Activated CD4-positive, alpha-beta memory T cell treated with anti-CD3 and anti-CD28 coated beads for 36 hours (primary cell): ENCODE measurements at regions not wholly inside any gene's neighbourhood (a gene's known extent, or its start where the extent isn't known, plus 50 kb on each side); places are given as distances from the start of the nearest gene placed in this dataset.

Experiments used
- CTCF ChIA-PET: fragments of 350-600 bp; sonication (Branson Sonifier 250); formaldehyde crosslinking; loops from one replicate; lab custom pipeline; 2021; ENCODE audit warnings: antibody characterized with exemption, inconsistent platforms; lab: Charles Lee
- POLR2A ChIA-PET: fragments of 350-600 bp; sonication (Branson Sonifier 250); formaldehyde crosslinking; loops from one replicate; lab custom pipeline; 2021; ENCODE audit warnings: antibody characterized with exemption; lab: Charles Lee
- DNase-seq: peaks from one replicate; pipeline ENCODE4 v3.0.0-alpha.2; 2020
- H3K27ac Mint-ChIP-seq: one replicate; pipeline ENCODE4 v1.8.0; 2021; ENCODE audit warnings: mixed read lengths
- H3K27me3 Mint-ChIP-seq: one replicate; pipeline ENCODE4 v1.8.0; 2021; ENCODE audit warnings: mixed read lengths
- H3K36me3 Mint-ChIP-seq: one replicate; pipeline ENCODE4 v1.8.0; 2021; ENCODE audit warnings: mixed read lengths
- H3K4me1 Mint-ChIP-seq: one replicate; pipeline ENCODE4 v1.8.0; 2021; ENCODE audit warnings: low read depth, mixed read lengths
- H3K4me3 Mint-ChIP-seq: one replicate; pipeline ENCODE4 v1.8.0; 2021; ENCODE audit warnings: mild to moderate bottlenecking, mixed read lengths
- H3K9me3 Mint-ChIP-seq: one replicate; pipeline ENCODE4 v1.8.0; 2021; ENCODE audit warnings: mixed read lengths
- intact Hi-C: fragments of 100-400 bp; cut with micrococcal nuclease; formaldehyde crosslinking; loops from one replicate; pipeline ENCODE4 v1.15.1; 2023

DNA sequence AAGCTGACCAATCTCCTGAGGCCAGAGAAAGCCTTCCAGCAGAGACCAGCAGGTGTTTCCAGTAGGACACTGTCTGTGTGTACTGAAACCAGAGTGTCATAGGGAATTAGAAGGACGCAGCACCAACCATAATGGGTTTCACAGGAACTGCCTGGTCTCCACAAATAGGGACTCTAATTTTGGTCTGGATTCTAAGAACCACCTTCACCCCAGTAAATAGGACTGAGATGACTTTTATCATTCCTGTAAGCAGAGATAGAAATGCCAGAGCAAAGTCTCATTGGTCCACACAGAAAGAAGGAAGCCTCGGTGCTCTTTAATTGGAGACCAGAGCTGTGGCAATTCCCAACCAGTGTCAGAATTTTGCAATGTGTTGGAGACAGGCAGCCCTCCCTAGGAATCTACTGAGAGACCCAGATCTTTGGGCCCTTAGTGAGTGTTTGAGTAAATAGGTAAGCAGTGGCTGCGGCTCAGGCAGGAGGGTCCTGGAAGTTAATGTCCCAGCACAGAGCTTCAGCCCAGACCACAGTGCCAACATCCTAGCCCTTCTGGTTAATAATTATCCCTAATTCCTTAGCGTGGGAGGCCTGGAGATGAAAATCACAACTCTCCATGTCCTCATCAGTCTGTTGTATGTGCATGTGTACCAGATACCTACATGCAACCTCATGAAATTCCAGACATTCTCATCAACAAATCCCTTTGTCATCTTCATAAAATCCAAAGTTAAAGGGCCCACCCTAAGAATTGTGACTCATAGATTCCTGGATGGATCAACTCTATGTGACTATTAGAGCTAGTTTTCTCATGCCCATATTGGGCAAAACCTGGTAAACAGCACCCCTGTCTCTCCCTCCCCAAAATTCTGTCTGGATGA is 81.2 kb downstream of the UNC5CL start:
- intact Hi-C loops = no loop called here
- ChIA-PET POLR2A (no interaction called here), CTCF (no interaction called here)
- peaks cover 5% of the 10 kb centered on the region for H3K27me3 Mint-ChIP-seq
- no peak overlapping the region for H3K4me3 Mint-ChIP-seq
- no peaks in the 10 kb centered on the region for H3K36me3 Mint-ChIP-seq
- peaks cover 10% of the 10 kb centered on the region for H3K4me1 Mint-ChIP-seq
- no peaks in the 10 kb centered on the region for H3K9me3 Mint-ChIP-seq
- no peak for DNase-seq
- no peak overlapping the region for H3K27ac Mint-ChIP-seq

DNA sequence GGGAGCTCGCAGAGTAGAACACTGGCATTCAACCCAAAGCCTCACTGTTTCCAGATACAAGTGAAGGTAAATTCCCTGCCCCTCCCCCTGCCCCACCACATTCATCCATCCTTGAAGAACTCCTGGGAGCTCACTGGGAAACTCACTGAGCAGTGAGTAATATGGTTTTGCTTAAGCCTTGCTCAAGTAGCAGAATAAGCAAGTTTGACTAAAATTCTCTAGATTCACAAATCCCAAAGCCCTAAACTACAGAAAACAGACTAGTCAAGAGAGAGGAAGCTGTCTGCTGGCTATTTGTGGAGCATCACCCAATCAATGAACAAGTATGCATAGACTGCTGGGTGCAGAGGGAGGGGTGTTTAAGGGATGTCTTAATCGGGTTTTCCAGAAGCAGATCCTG is 82.1 kb downstream of the UNC5CL start:
- H3K9me3 Mint-ChIP-seq = no peaks in the 10 kb centered on the region
- POLR2A ChIA-PET = no interaction called here
- H3K27me3 Mint-ChIP-seq = peaks cover 5% of the 10 kb centered on the region
- CTCF ChIA-PET = no interaction called here
- DNase-seq = no peak
- no peak overlapping the region for H3K27ac Mint-ChIP-seq
- no peaks in the 10 kb centered on the region for H3K36me3 Mint-ChIP-seq
- peaks cover under 1% of the 10 kb centered on the region for H3K4me1 Mint-ChIP-seq
- intact Hi-C loops = no loop called here
- H3K4me3 Mint-ChIP-seq = no peak overlapping the region

DNA sequence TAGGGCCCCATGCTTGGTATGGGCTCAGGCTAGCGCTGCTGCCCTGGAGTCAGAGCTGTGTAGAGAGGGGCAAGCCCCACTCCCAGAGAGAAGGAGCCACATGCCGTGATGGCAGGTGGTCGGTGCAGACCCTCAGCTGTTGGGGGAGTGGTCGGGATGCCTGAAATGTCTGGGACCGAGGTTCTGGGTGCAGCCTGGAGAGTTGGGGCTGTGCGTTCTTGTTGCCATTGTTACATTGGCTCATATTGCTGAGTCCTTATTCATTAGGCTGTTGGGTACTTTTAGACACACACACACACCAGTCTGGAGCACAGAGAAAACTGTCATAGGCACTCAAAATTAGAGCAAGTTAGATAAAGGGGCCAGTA is 83.9 kb downstream of the UNC5CL start:
- ChIA-PET POLR2A (no interaction called here), CTCF (no interaction called here)
- Mint-ChIP-seq H3K27ac (no peak overlapping the region), H3K4me3 (no peak overlapping the region), H3K36me3 (no peaks in the 10 kb centered on the region), H3K27me3 (peaks cover 12% of the 10 kb centered on the region), H3K4me1 (no peaks in the 10 kb centered on the region), H3K9me3 (no peaks in the 10 kb centered on the region)
- intact Hi-C loops = no loop called here
- no peak for DNase-seq

DNA sequence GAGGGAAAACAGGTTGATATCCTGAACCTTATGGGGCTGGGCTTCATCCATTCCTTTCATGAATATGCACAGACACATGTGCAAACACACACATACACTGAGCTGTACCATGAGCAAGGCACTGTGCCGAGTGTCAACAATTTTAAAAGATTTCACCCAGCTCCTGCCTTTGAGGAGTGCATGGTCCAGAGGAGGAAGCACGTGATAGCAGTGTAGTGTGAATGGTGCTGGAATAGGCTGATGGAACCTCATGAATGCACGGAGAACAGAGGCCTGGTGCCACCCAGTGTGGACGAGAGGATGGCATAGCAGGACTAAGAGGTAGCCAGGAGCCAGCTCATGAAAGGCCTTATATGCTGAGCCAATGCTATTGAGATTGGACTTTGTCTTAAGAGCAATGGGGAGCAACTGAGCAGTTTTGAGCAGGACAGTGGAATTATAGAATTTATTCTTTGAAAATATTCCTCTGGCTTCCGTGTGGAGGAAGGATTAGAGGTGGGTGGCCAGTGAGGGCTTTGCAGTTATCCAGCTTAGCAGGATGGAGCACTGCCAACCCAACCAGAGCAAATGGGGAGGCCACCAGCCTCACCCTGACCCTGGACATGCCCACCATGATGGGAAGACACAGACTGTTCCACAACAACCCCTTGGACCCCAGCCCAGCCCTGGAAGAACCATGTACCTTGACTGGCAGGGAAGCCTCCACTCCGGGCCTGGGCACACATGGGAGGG is 84.4 kb downstream of the UNC5CL start:
- DNase-seq = no peak
- H3K4me1 Mint-ChIP-seq = no peaks in the 10 kb centered on the region
- H3K27ac Mint-ChIP-seq = no peak overlapping the region
- CTCF ChIA-PET = no interaction called here
- H3K9me3 Mint-ChIP-seq = no peaks in the 10 kb centered on the region
- POLR2A ChIA-PET = no interaction called here
- no peak overlapping the region for H3K4me3 Mint-ChIP-seq
- H3K27me3 Mint-ChIP-seq = peaks cover 12% of the 10 kb centered on the region
- intact Hi-C loops = no loop called here
- H3K36me3 Mint-ChIP-seq = no peaks in the 10 kb centered on the region

DNA sequence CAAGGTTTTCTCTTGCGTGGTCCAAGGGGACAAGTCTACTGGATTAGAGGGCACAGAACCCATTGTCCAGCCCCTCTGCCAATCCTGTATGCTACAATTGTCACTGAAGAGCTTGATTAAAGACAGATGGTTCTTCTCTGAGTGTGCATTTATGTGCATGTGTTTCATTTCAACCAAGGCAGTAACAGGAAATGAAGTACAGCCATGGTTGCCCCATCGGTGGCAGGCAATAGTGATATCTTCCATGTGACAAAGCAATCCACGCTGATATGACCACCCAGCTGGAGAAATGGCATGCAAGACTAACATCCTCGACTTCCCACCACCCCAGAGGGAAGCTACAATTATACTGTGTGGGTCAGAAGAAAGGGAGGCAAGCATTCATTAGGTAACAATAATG is 85.5 kb downstream of the UNC5CL start:
- Mint-ChIP-seq H3K27me3 (peaks cover 12% of the 10 kb centered on the region), H3K9me3 (no peaks in the 10 kb centered on the region), H3K27ac (no peak overlapping the region), H3K36me3 (no peaks in the 10 kb centered on the region), H3K4me3 (no peak overlapping the region), H3K4me1 (no peaks in the 10 kb centered on the region)
- ChIA-PET POLR2A (no interaction called here), CTCF (interaction anchor here (0.6 kb wide), 1 partner anchor 9 kb away, joined by 3 read pairs; no protein-coding TSS in a partner anchor)
- no peak for DNase-seq
- intact Hi-C loops = no loop called here

DNA sequence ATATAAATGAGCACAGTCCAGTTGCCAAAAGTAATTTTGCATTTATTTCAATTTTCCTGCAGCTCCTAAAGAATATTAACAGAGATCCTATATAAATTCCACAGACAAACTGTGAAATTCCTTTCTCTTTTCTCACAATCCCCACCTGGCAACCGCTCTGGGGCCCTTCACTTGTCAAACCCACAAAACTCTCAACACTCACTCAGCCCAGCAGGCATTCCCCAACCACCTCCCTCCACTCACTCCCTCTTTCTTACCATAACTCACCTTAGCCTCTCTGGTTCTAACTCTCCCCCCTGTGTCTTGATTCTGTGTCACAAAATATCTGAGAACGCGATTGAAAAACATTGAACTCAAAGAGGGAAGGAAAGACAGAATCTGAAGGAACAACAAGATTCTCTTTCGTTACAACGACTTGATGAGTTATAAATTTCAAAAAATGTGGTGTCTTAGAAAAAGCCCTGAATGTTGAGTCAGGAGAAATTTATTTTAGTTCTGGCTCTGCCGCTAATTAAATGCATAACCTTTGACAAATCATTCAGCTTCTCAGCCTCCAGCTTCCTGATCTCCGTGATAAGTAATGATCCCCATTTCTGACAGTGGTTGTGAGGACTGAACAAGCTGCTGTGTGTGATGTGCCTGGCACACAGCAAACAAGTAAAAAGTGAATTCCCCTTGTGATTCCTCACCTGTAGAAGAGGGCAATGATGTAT is 87.9 kb downstream of the UNC5CL start:
- Mint-ChIP-seq H3K9me3 (no peaks in the 10 kb centered on the region), H3K36me3 (no peaks in the 10 kb centered on the region), H3K27me3 (peaks cover 10% of the 10 kb centered on the region), H3K27ac (no peak overlapping the region), H3K4me3 (no peak overlapping the region), H3K4me1 (no peaks in the 10 kb centered on the region)
- ChIA-PET POLR2A (no interaction called here), CTCF (no interaction called here)
- intact Hi-C loops = no loop called here
- no peak for DNase-seq

DNA sequence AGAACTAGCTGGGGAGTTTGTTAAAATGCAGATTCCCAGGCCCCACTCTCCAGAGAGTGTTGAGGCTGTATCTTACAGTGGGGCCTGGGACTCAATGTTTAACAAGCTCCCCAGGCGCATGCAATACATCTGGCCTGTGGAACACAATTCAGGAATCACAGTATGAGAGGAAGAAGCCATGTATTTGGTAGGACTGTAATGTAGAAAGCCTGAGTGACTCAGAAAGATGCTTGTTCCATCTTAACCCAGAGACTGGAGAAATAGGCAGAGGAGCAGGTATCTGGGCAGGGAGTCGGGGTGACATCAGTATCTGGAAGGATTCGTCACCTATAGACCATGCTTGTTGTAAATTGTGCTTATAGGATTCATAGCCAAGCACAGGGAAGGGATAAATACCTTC is 90.5 kb downstream of the UNC5CL start:
- H3K27me3 Mint-ChIP-seq = peaks cover 12% of the 10 kb centered on the region
- H3K9me3 Mint-ChIP-seq = no peaks in the 10 kb centered on the region
- ChIA-PET CTCF (no interaction called here), POLR2A (no interaction called here)
- intact Hi-C loops = no loop called here
- no peaks in the 10 kb centered on the region for H3K36me3 Mint-ChIP-seq
- no peaks in the 10 kb centered on the region for H3K4me1 Mint-ChIP-seq
- DNase-seq = no peak
- H3K27ac Mint-ChIP-seq = no peak overlapping the region
- H3K4me3 Mint-ChIP-seq = no peak overlapping the region

DNA sequence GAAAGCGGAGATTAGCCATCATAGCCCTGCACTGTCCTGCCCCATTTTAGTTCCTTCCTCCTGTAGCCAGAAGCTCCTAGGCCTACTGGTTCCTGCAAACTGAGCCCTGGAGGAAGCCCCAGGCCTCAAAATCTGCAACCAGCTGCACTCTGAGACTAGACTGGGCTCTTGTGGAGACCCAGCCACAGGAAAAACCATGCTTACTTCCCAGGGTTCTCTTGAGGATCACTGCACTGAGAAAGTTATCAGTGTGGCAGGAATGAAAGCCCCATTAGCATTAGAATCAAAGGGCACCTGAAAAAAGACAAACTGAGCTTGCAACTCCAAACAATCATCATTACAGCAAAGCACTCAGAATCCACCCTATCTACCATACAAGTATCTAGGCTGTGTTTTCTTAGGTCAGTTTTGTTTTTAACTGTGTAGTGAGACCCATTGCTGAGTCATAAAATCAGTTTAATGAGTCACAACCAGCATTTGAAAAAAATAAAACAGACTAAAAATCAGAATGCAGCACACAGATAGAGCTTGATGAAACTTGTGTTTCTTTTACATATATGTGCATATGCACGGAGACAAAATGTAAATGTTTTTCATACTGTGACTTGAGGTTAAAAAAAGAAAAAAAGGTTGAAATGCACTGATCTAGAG is 91.0 kb downstream of the UNC5CL start:
- Mint-ChIP-seq H3K4me3 (no peak overlapping the region), H3K36me3 (no peaks in the 10 kb centered on the region), H3K27ac (no peak overlapping the region), H3K9me3 (no peaks in the 10 kb centered on the region), H3K4me1 (no peaks in the 10 kb centered on the region), H3K27me3 (peaks cover 12% of the 10 kb centered on the region)
- ChIA-PET CTCF (no interaction called here), POLR2A (no interaction called here)
- intact Hi-C loops = no loop called here
- DNase-seq = no peak

DNA sequence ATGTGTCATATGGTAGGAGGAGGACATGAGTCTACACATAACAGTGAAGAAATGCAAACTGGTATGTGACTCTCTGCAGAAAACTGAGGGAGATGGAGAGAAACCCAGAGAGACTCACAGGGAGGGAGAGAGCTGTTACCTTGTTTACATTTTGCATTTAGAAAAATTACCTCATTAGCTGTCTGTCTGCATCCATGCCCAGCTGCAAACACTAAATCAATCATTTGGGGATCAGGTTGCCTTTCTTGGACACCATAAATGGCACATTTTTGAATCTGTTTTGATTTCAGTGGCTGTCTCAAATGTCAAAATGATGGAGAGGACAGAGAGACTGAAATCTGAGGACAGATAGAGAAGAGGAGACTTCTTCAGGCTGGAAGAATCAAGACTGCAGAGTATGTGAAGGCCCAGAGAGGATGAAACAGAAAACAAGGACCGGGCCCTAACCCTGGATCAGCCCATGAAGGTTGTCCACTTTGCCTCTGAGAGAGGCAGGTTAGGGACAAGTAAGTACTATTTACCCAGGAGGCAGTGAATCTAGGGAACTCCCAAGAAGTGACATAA is 92.2 kb downstream of the UNC5CL start:
- CTCF ChIA-PET = no interaction called here
- H3K4me1 Mint-ChIP-seq = no peaks in the 10 kb centered on the region
- H3K27me3 Mint-ChIP-seq = peaks cover 12% of the 10 kb centered on the region
- POLR2A ChIA-PET = no interaction called here
- no peaks in the 10 kb centered on the region for H3K36me3 Mint-ChIP-seq
- no peaks in the 10 kb centered on the region for H3K9me3 Mint-ChIP-seq
- intact Hi-C loops = no loop called here
- no peak for DNase-seq
- no peak overlapping the region for H3K4me3 Mint-ChIP-seq
- H3K27ac Mint-ChIP-seq = no peak overlapping the region

DNA sequence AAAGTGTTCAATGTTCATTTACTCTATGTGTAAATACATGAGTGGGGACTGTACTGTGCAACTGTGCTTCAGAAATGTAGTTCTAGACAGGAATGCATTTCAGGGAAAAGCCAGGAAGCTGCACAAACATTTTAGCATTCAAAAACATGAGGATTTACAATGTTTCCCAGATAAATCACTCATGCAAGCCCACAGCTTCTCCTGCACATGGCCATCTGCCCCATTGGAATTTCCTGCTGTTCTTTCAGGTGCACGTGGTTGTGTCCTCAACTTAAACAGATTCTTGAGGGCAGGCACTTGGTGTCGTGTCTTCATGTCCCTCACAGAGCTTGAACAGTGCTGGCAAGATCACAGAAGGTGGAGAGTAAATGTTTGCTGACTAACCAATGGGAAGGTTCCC is 101.5 kb downstream of the UNC5CL start:
- POLR2A ChIA-PET = no interaction called here
- peaks cover 5% of the 10 kb centered on the region for H3K27me3 Mint-ChIP-seq
- no peaks in the 10 kb centered on the region for H3K9me3 Mint-ChIP-seq
- no peaks in the 10 kb centered on the region for H3K36me3 Mint-ChIP-seq
- H3K4me1 Mint-ChIP-seq = no peaks in the 10 kb centered on the region
- intact Hi-C loops = no loop called here
- no peak overlapping the region for H3K27ac Mint-ChIP-seq
- CTCF ChIA-PET = no interaction called here
- H3K4me3 Mint-ChIP-seq = no peak overlapping the region
- DNase-seq = no peak

DNA sequence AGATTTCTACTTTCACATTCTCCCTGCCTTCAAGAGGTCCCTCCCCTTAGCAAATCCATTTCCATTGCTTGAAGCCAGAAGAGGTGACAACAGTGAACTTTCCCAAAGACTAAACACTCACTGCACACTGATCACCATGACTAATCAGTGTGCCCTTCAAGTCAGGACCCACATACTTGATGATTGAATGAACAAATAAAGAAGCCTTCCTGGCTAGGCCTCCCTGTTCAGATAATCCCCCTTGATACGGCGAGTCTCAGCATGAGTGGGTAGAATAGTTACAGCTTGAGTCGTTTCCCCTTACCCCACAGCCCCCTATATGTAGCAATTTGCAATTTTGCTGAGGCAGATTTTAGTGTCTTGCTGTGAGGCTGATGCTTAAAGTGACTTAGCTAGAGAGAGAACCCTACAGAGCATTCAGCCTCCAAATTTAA is 102.2 kb downstream of the UNC5CL start:
- no peak overlapping the region for H3K27ac Mint-ChIP-seq
- CTCF ChIA-PET = no interaction called here
- peaks cover 5% of the 10 kb centered on the region for H3K27me3 Mint-ChIP-seq
- intact Hi-C loops = no loop called here
- no peaks in the 10 kb centered on the region for H3K4me1 Mint-ChIP-seq
- POLR2A ChIA-PET = no interaction called here
- H3K9me3 Mint-ChIP-seq = no peaks in the 10 kb centered on the region
- no peaks in the 10 kb centered on the region for H3K36me3 Mint-ChIP-seq
- no peak for DNase-seq
- no peak overlapping the region for H3K4me3 Mint-ChIP-seq

DNA sequence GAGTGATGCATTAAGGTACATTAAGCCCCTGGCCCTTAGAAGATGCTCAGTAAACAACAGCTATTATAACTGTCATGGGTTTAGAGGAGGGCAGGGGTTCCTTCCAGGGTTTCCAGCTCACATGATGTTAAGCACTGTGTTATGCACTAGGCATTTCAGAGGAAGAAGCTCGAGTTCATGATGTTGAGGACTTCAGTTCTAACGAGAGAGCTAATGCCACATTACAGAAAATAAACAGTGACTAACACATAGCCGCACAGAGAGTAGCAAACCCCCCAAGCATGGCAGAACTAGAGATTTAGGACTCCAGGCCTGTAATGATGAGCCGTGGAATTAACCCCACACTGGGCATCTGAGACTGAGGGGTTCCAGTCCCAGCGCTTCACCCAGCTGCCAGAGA is 105.2 kb downstream of the UNC5CL start:
- no peaks in the 10 kb centered on the region for H3K4me1 Mint-ChIP-seq
- no peaks in the 10 kb centered on the region for H3K36me3 Mint-ChIP-seq
- H3K27me3 Mint-ChIP-seq = no peaks in the 10 kb centered on the region
- no peak for DNase-seq
- H3K4me3 Mint-ChIP-seq = no peak overlapping the region
- ChIA-PET CTCF (no interaction called here), POLR2A (no interaction called here)
- intact Hi-C loops = no loop called here
- H3K9me3 Mint-ChIP-seq = no peaks in the 10 kb centered on the region
- no peak overlapping the region for H3K27ac Mint-ChIP-seq
